ENCODE measurements at regions not wholly inside any gene's neighbourhood (a gene's known extent, or its start where the extent isn't known, plus 50 kb on each side); places are given as distances from the start of the nearest gene placed in this dataset.

DNA sequence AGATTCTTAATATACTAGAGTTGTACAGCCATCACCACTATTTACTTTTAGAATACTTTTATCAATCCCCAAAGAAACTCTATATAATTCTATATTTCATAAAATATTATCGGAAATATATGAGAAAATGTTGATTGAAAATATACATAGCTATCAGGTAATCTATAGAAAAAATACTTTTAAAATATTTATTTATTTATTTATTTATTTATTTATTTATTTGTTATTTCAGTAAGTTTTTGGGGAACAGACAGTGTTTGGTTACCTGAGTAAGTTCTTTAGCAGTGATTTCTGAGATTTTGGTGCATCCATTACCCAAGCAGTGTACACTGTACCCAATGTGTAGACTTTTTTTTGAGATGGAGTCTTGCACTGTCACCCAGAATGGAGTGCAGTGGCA is 206.6 kb upstream of the DAAM1 start:
- no peak overlapping the region for H3K4me3 ChIP-seq (ENCODE audit: extremely low read depth in 1 of 4, insufficient read depth in 2 of 4, low read depth in 3 of 4, low read length in 4 of 4)
- CTCF ChIA-PET (ENCODE audit: partially characterized antibody), result interaction anchor here (0.6 kb wide), 3 partner anchors 422 to 589 kb away, joined by 3 read pairs; no protein-coding TSS in a partner anchor
- H2AFZ ChIP-seq (ENCODE audit: low read length), result no peak overlapping the region

More for the DNA sequence above, 206.6 kb upstream of the DAAM1 start:
- Histone ChIP-seq H3K79me2 (ENCODE audit: control insufficient read depth in 1 of 2, insufficient read depth in 2 of 2, low read length in 2 of 2) (no peaks in the 10 kb centered on the region), H4K91ac (replicated peaks; ENCODE audit: insufficient read length, low read length) (no peak overlapping the region), H3K4me2 (ENCODE audit: insufficient read depth in 1 of 2, low read depth in 2 of 2, low read length in 2 of 2) (no peak overlapping the region), H3K56ac (replicated peaks; ENCODE audit: insufficient read length, low read depth, low read length) (no peak overlapping the region), H3K4ac (replicated peaks; ENCODE audit: insufficient read length, low read depth, low read length) (no peak overlapping the region), H3K27ac (ENCODE audit: low read depth, low read length) (no peak overlapping the region), H2BK20ac (ENCODE audit: low read length) (no peak overlapping the region), H2BK15ac (ENCODE audit: low read length) (no peak overlapping the region), H3K4me1 (replicated peaks in 1 of 4; ENCODE audit: control insufficient read depth in 3 of 4, insufficient read depth in 4 of 4, low read length in 3 of 4) (no peaks in the 10 kb centered on the region), H3K9ac (replicated peaks in 1 of 4; ENCODE audit: extremely low read depth in 1 of 4, low read depth in 3 of 4, low read length in 3 of 4) (no peak overlapping the region), H3K27me3 (replicated peaks in 1 of 4; ENCODE audit: control insufficient read depth in 3 of 4, extremely low read depth in 1 of 4, insufficient read depth in 3 of 4, low read length in 3 of 4) (no peaks in the 10 kb centered on the region), H4K8ac (ENCODE audit: extremely low read depth, insufficient read depth, low read length) (no peak overlapping the region), H3K79me1 (ENCODE audit: low read depth, low read length) (no peaks in the 10 kb centered on the region), H3K18ac (ENCODE audit: extremely low read depth, low read length) (no peak overlapping the region), H2BK120ac (replicated peaks; ENCODE audit: low read depth, low read length) (no peak overlapping the region), H3K14ac (ENCODE audit: insufficient read length) (no peak overlapping the region), H2AK5ac (ENCODE audit: low read depth, low read length) (no peak overlapping the region), H4K5ac (ENCODE audit: insufficient read length, low read depth, low read length) (no peak overlapping the region), H2BK5ac (ENCODE audit: low read depth, low read length) (no peak overlapping the region), H3K36me3 (ENCODE audit: control insufficient read depth in 2 of 4, insufficient read depth in 4 of 4, low read length in 3 of 4) (no peaks in the 10 kb centered on the region), H3K9me3 (ENCODE audit: insufficient read depth in 2 of 2, low read depth in 1 of 2, low read length in 1 of 2) (no peaks in the 10 kb centered on the region), H3K23me2 (ENCODE audit: low read depth, low read length) (no peaks in the 10 kb centered on the region), H2BK12ac (ENCODE audit: low read depth, low read length) (no peak overlapping the region), H4K20me1 (replicated peaks in 1 of 2; ENCODE audit: control insufficient read depth in 1 of 2, insufficient read depth in 2 of 2, low read length in 2 of 2) (no peaks in the 10 kb centered on the region), H3K23ac (ENCODE audit: insufficient read length) (no peak overlapping the region)
- no peak for DNase-seq (ENCODE audit: low read depth in 1 of 2, low spot score in 2 of 2)
- 89% methylated on average over 1 of the region's 1 CpG; no CpG with 5 or more reads in 1 of the 2 experiments for WGBS, 2 experiments (ENCODE audit: extremely low coverage in 1 of 2, insufficient coverage in 1 of 2, insufficient read length in 1 of 2, insufficient replicate concordance in 2 of 2, low coverage in 1 of 2, low lambda C conversion rate in 2 of 2, missing lambda C conversion rate in 1 of 2)
- POLR2A ChIA-PET (ENCODE audit: partially characterized antibody), result no interaction called here
- TF ChIP-seq TAF7 (optimal IDR thresholded peaks at IDR 0.05; ENCODE audit: borderline replicate concordance, low read depth, low read length), result no peak
- no peak for TF ChIP-seq KDM5A (IDR thresholded peaks at IDR 0.05; ENCODE audit: low read length)
- TF ChIP-seq SAP30 (IDR thresholded peaks at IDR 0.05; ENCODE audit: insufficient read depth, insufficient replicate concordance, low read length), result no peak
- no peak for TF ChIP-seq HDAC6 (IDR thresholded peaks at IDR 0.05; ENCODE audit: low read depth, low read length)
- FAIRE-seq, result no peak
